ENCODE measurements at regions not wholly inside any gene's neighbourhood (a gene's known extent, or its start where the extent isn't known, plus 50 kb on each side); places are given as distances from the start of the nearest gene placed in this dataset.

DNA sequence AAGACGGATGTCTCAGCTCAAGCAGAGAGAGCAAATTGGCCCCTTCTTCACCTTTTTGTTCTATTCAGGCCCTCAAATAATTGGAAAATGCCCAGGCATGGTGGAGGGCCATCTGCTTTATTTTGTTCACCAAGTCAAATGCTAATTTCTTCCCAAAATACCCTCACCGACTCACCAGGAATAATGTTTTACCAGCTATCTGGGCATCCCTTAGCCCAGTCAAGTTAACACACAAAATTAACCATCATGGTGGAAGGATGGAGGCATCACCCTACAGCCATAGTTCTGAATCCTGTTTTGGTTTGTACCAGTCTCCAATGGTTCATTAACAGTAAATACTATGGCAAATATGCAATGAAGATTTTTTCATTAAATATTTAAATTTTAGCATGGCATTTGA lies 51.7 kb upstream of the SERP2 start:
- no peak for TF ChIP-seq CTCF (conservative IDR thresholded peaks at IDR 0.05 in 1 of 2, IDR thresholded peaks at IDR 0.05 in 1 of 2; ENCODE audit: extremely low read depth in 1 of 2, insufficient read depth in 1 of 2, low read depth in 1 of 2, low read length in 2 of 2)
- no peak for TF ChIP-seq EZH2 (IDR thresholded peaks at IDR 0.05; ENCODE audit: borderline replicate concordance, low read length)

Data from mammary epithelial cell (primary cell).